GM23248 (cell line): ENCODE measurements at regions not wholly inside any gene's neighbourhood (a gene's known extent, or its start where the extent isn't known, plus 50 kb on each side); places are given as distances from the start of the nearest gene placed in this dataset.

Source experiments
- DNase-seq: peaks from one replicate; pipeline ENCODE4 v3.0.0-alpha.2; 2015
- H2AFZ ChIP-seq: fragments of 200-600 bp; sonication (generic); 2 replicates; pipeline ENCODE4 v1.6.1; 2016; ENCODE audit warnings: antibody characterized with exemption
- H3F3A ChIP-seq: fragments of 200-600 bp; sonication (generic); 2 replicates; pipeline ENCODE4 v1.6.1; 2016; ENCODE audit warnings: mild to moderate bottlenecking, antibody characterized with exemption, mixed run types; ENCODE audit not compliant: insufficient read depth
- H3K27ac ChIP-seq: fragments of 200-600 bp; sonication (generic); 2 replicates; pipeline ENCODE4 v1.5.1; 2016; ENCODE audit warnings: mild to moderate bottlenecking
- H3K27me3 ChIP-seq: fragments of 200-600 bp; sonication (generic); replicated peaks from 2 replicates; pipeline ENCODE4 v1.6.1; 2016; ENCODE audit warnings: mild to moderate bottlenecking; ENCODE audit not compliant: insufficient read depth
- H3K36me3 ChIP-seq: fragments of 200-600 bp; sonication (generic); 2 replicates; pipeline ENCODE4 v1.6.1; 2016; ENCODE audit warnings: low read depth, mild to moderate bottlenecking
- H3K4me1 ChIP-seq: fragments of 200-600 bp; sonication (generic); 2 replicates; pipeline ENCODE4 v1.6.1; 2016; ENCODE audit warnings: mild to moderate bottlenecking; ENCODE audit not compliant: insufficient read depth
- H3K4me2 ChIP-seq: fragments of 200-600 bp; sonication (generic); one replicate; pipeline ENCODE4 v1.6.1; 2016; ENCODE audit warnings: mild to moderate bottlenecking; ENCODE audit not compliant: unreplicated experiment
- H3K4me3 ChIP-seq: fragments of 200-600 bp; sonication (generic); 2 replicates; pipeline ENCODE4 v1.5.1; 2016; ENCODE audit warnings: mild to moderate bottlenecking
- H3K79me2 ChIP-seq: fragments of 200-600 bp; sonication (generic); 2 replicates; pipeline ENCODE4 v1.6.1; 2016; ENCODE audit warnings: mild to moderate bottlenecking; ENCODE audit not compliant: insufficient read depth
- H3K9ac ChIP-seq: fragments of 200-600 bp; sonication (generic); 2 replicates; pipeline ENCODE4 v1.6.1; 2016; ENCODE audit warnings: mild to moderate bottlenecking
- H3K9me2 ChIP-seq: fragments of 200-600 bp; sonication (generic); 2 replicates; pipeline ENCODE4 v1.6.1; 2016; ENCODE audit warnings: mixed run types, mild to moderate bottlenecking, moderate library complexity; ENCODE audit not compliant: insufficient read depth
- H3K9me3 ChIP-seq: fragments of 200-600 bp; sonication (generic); one replicate; pipeline ENCODE4 v1.6.1; 2017; ENCODE audit warnings: low read depth
- H4K20me1 ChIP-seq: fragments of 200-600 bp; sonication (generic); 2 replicates; pipeline ENCODE4 v1.6.0; 2016; ENCODE audit not compliant: insufficient read depth
- EZH2 ChIP-seq: fragments of 200-600 bp; sonication (generic); IDR thresholded peaks from 2 replicates; pipeline ENCODE4 v1.6.1; 2018; ENCODE audit warnings: antibody characterized with exemption, mild to moderate bottlenecking; ENCODE audit not compliant: insufficient read depth, poor library complexity, severe bottlenecking
- EZH2phosphoT487 ChIP-seq: fragments of 200-600 bp; sonication (generic); IDR thresholded peaks from 2 replicates; pipeline ENCODE4 v1.6.1; 2018; ENCODE audit warnings: antibody characterized with exemption, moderate library complexity, mild to moderate bottlenecking, low read depth; ENCODE audit not compliant: insufficient read depth
- WGBS, 2 experiments: methylation state at CpG; one replicate each; pipeline ENCODE4 v1.1.6; 2015 to 2017; ENCODE audit warnings: low lambda C conversion rate in 2 of 2, low coverage in 1 of 2; ENCODE audit errors: missing lambda C conversion rate in 2 of 2; 5-methylcytosine and 5-hydroxymethylcytosine counted together
- in situ Hi-C: fragments of 300-500 bp; cut with MboI; formaldehyde crosslinking; loops from 2 replicates; pipeline ENCODE4 v1.15.0; 2020

DNA sequence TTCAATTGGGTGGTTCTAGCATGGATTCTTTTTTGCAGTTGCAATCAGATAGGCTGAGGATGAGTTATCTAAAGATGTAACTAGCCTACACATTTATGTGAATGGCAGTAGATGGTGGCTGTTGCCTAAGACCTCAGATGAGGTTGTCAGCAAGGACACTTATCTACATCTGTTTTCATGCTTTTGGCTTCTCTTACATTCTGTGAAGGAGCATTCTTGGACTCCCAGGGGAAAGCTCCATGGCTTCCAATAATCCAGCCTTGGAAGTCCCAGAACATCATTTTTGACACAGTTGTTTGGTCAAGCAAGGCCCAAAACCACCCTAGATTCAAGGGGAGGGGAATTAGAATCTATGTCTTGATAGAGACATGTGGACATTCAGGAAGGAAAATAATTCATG lies 332.2 kb upstream of the RBMS3 start:
- no peaks in the 10 kb centered on the region for H3K9me2 ChIP-seq
- H3K4me1 ChIP-seq, result no peaks in the 10 kb centered on the region
- no peaks in the 10 kb centered on the region for H3K79me2 ChIP-seq
- no peak for TF ChIP-seq EZH2
- TF ChIP-seq EZH2phosphoT487, result no peak
- H3K4me3 ChIP-seq, result no peak overlapping the region
- no peak for DNase-seq
- H3K9ac ChIP-seq, result no peak overlapping the region
- no peaks in the 10 kb centered on the region for H4K20me1 ChIP-seq
- no peak overlapping the region for H2AFZ ChIP-seq
- no peaks in the 10 kb centered on the region for H3K27me3 ChIP-seq
- no peaks in the 10 kb centered on the region for H3K36me3 ChIP-seq
- H3K9me3 ChIP-seq, result no peaks in the 10 kb centered on the region
- H3K4me2 ChIP-seq, result no peak overlapping the region
- H3F3A ChIP-seq, result no peaks in the 10 kb centered on the region
- in situ Hi-C loops, result no loop called here
- no peak overlapping the region for H3K27ac ChIP-seq

DNA sequence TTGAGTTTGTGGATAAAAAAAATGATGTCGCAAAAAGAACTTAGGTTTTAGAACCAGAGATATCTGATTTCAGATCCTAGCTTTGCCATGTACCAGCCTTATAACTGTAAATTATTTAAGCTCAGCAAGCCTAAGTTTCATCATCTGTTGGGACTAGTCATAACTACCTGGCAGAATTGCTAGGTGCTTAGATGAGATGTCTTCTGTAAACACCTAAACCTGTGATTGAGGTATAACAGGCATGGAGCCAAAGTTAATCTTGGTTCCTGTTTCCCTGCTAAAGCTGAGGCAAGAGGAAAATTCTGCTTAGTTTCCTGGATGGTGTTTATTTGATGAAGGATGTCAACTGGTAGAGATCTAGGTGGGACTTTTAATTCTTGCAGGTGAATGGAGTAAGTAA lies 331.3 kb upstream of the RBMS3 start:
- H3K4me2 ChIP-seq, result no peak overlapping the region
- H2AFZ ChIP-seq, result no peak overlapping the region
- H3K79me2 ChIP-seq, result no peaks in the 10 kb centered on the region
- in situ Hi-C loops, result no loop called here
- H3F3A ChIP-seq, result no peaks in the 10 kb centered on the region
- no peaks in the 10 kb centered on the region for H3K9me3 ChIP-seq
- no peak for DNase-seq
- no peak overlapping the region for H3K27ac ChIP-seq
- H4K20me1 ChIP-seq, result no peaks in the 10 kb centered on the region
- WGBS, 2 experiments, result 96 to 97% methylated on average over 1 of the region's 1 CpG
- no peak overlapping the region for H3K9ac ChIP-seq
- TF ChIP-seq EZH2, result no peak
- TF ChIP-seq EZH2phosphoT487, result no peak
- H3K9me2 ChIP-seq, result no peaks in the 10 kb centered on the region
- no peaks in the 10 kb centered on the region for H3K4me1 ChIP-seq
- H3K36me3 ChIP-seq, result no peaks in the 10 kb centered on the region
- H3K27me3 ChIP-seq, result no peaks in the 10 kb centered on the region
- no peak overlapping the region for H3K4me3 ChIP-seq

DNA sequence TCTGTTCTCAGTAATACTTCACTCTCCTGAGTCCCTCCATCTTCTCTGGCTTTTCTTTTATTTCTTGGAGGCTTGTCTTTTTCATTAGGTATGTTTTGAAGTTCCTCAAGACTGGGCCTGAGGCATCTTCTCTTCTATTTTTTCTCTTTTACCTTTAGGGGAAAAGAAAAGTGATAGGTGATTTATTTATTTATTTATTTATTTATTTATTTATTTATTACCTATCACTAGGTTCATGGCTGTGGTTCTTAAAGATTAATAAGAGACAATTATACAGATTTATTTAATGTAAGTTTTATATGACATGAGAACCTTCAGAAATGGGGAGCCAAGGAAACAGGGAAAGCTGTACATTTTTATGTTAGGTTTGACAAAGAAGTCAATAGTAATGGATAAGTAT lies 330.3 kb upstream of the RBMS3 start:
- TF ChIP-seq EZH2phosphoT487 (no peak), EZH2 (no peak)
- in situ Hi-C loops, result no loop called here
- H3K9me3 ChIP-seq, result no peaks in the 10 kb centered on the region
- no peak overlapping the region for H3K27ac ChIP-seq
- no peak overlapping the region for H3K4me3 ChIP-seq
- no peak overlapping the region for H2AFZ ChIP-seq
- no peaks in the 10 kb centered on the region for H3K9me2 ChIP-seq
- no peaks in the 10 kb centered on the region for H4K20me1 ChIP-seq
- DNase-seq, result no peak
- H3K4me2 ChIP-seq, result no peak overlapping the region
- H3K79me2 ChIP-seq, result no peaks in the 10 kb centered on the region
- H3K9ac ChIP-seq, result no peak overlapping the region
- no peaks in the 10 kb centered on the region for H3K4me1 ChIP-seq
- H3K36me3 ChIP-seq, result no peaks in the 10 kb centered on the region
- H3F3A ChIP-seq, result no peaks in the 10 kb centered on the region
- H3K27me3 ChIP-seq, result no peaks in the 10 kb centered on the region

DNA sequence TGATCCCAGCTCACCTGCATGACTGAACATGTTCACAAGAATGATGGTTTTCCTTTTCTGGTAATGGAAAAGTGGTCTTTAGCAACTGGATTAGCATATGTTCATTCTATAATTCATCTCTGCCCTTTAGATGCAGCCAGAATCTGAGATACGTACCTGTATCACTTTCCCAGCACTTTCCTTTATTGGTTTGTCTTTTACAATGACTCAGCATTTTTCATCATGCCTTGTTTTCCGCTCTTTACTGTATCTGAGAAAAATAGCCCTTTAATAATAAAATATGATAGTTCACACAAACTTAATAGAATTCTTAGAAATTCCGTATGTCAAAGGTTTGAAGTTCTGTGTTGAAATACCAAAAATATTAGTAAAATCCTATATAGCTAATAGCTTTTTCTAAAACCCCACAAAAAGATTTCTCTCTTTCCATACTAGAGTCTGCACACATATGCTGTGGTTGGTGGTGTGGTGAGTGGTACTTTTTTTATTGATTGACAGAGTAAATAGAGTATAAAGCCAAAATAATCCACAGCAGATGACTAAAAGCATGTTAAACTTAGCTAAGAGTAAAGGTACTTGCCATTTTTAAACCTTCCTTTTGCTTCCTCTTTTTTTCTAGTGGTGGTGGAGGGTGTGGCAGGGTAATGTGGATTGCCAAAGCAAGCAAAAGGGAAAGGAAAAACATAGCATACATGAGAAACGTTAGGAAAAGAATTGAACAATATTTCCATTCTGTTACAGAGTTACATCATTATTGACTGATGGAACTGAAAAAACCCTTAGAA lies 328.9 kb upstream of the RBMS3 start:
- Histone ChIP-seq H3K9me2 (no peaks in the 10 kb centered on the region), H3K9me3 (no peaks in the 10 kb centered on the region), H3K4me3 (no peak overlapping the region), H3F3A (no peaks in the 10 kb centered on the region), H3K79me2 (no peaks in the 10 kb centered on the region), H3K4me2 (no peak overlapping the region), H3K27me3 (no peaks in the 10 kb centered on the region), H4K20me1 (no peaks in the 10 kb centered on the region), H3K27ac (no peak overlapping the region), H3K36me3 (no peaks in the 10 kb centered on the region), H2AFZ (no peak overlapping the region), H3K9ac (no peak overlapping the region), H3K4me1 (no peaks in the 10 kb centered on the region)
- no peak for DNase-seq
- WGBS, 2 experiments, result 67 to 70% methylated on average over 4 of the region's 4 CpGs
- TF ChIP-seq EZH2, result no peak
- TF ChIP-seq EZH2phosphoT487, result no peak
- in situ Hi-C loops, result no loop called here

DNA sequence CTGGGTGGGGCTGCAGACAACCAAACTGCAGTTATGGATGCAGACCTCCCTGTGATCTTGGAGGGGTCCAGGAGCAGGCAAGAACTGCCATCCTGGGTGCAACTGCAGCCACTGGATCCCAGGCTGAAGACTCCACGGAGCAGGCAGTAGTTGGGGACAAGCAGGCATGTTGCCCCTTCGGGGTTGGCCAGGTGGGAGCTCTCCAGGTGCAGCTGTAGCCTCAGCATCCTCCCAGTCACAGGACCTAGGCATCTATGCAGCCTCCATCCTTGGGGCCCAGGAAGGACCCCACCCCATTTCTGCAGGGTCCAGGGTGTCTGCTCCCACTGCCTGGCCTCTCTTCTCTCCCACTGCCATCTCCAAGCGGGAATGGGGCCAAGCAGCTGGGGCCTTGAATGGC lies 322.2 kb upstream of the RBMS3 start:
- H3K4me1 ChIP-seq, result no peaks in the 10 kb centered on the region
- no peaks in the 10 kb centered on the region for H3K9me2 ChIP-seq
- in situ Hi-C loops, result no loop called here
- no peak overlapping the region for H3K4me3 ChIP-seq
- H3K9ac ChIP-seq, result no peak overlapping the region
- H4K20me1 ChIP-seq, result no peaks in the 10 kb centered on the region
- H3K27me3 ChIP-seq, result no peaks in the 10 kb centered on the region
- no peak overlapping the region for H2AFZ ChIP-seq
- TF ChIP-seq EZH2 (no peak), EZH2phosphoT487 (no peak)
- H3K27ac ChIP-seq, result no peak overlapping the region
- H3F3A ChIP-seq, result no peaks in the 10 kb centered on the region
- 65 to 67% methylated on average over 3 of the region's 3 CpGs for WGBS, 2 experiments
- H3K79me2 ChIP-seq, result no peaks in the 10 kb centered on the region
- H3K36me3 ChIP-seq, result no peaks in the 10 kb centered on the region
- no peak overlapping the region for H3K4me2 ChIP-seq
- no peak for DNase-seq
- H3K9me3 ChIP-seq, result no peaks in the 10 kb centered on the region
